Skeletal muscle satellite cell (primary cell): ENCODE measurements at regions not wholly inside any gene's neighbourhood (a gene's known extent, or its start where the extent isn't known, plus 50 kb on each side); places are given as distances from the start of the nearest gene placed in this dataset.

Source experiments
- H3K27me3 ChIP-seq: 2 replicates; pipeline ENCODE4 v1.7.0; 2013; ENCODE audit warnings: low read length; ENCODE audit not compliant: control insufficient read depth, insufficient read depth
- H3K36me3 ChIP-seq: 2 replicates; pipeline ENCODE4 v1.7.0; 2013; ENCODE audit warnings: mild to moderate bottlenecking, control low read depth, low read length; ENCODE audit not compliant: insufficient read depth
- H3K4me1 ChIP-seq: 2 replicates; pipeline ENCODE4 v1.7.0; 2013; ENCODE audit warnings: low read length; ENCODE audit not compliant: control insufficient read depth, insufficient read depth
- H3K4me2 ChIP-seq: 2 replicates; pipeline ENCODE4 v1.7.0; 2013; ENCODE audit warnings: mild to moderate bottlenecking, low read length
- H3K4me3 ChIP-seq: 2 replicates; pipeline ENCODE4 v1.7.0; 2013; ENCODE audit warnings: low read length
- H3K9ac ChIP-seq: 2 replicates; pipeline ENCODE4 v1.7.0; 2013; ENCODE audit warnings: mild to moderate bottlenecking, low read depth, low read length, moderate library complexity
- H3K9me3 ChIP-seq: replicated peaks from 2 replicates; pipeline ENCODE4 v1.7.0; 2013; ENCODE audit warnings: mild to moderate bottlenecking, control low read depth, low read length

GRCh38 chr1:172756024-172756423 is 97.1 kb downstream of the FASLG start:
- Histone ChIP-seq H3K9me3 (no peaks in the 10 kb centered on the region), H3K36me3 (no peaks in the 10 kb centered on the region), H3K27me3 (no peaks in the 10 kb centered on the region), H3K4me2 (no peak overlapping the region), H3K4me1 (peaks cover 4% of the 10 kb centered on the region), H3K9ac (no peak overlapping the region), H3K4me3 (no peak overlapping the region)

- H3K4me1 ChIP-seq = peaks cover 17% of the 10 kb centered on the region
- H3K9ac ChIP-seq = no peak overlapping the region
- H3K4me2 ChIP-seq = no peak overlapping the region
- H3K27me3 ChIP-seq = no peaks in the 10 kb centered on the region
- no peaks in the 10 kb centered on the region for H3K36me3 ChIP-seq
- H3K9me3 ChIP-seq = no peaks in the 10 kb centered on the region
- H3K4me3 ChIP-seq = no peak overlapping the region
These were observed 99.4 kb downstream of the FASLG start for GRCh38 chr1:172758259-172758658.

- Histone ChIP-seq H3K36me3 (no peaks in the 10 kb centered on the region), H3K4me2 (no peak overlapping the region), H3K4me3 (no peak overlapping the region), H3K4me1 (peaks cover 13% of the 10 kb centered on the region), H3K9ac (no peak overlapping the region), H3K27me3 (no peaks in the 10 kb centered on the region), H3K9me3 (no peaks in the 10 kb centered on the region)
These were observed 101.2 kb downstream of the FASLG start for GRCh38 chr1:172760121-172760520.

- Histone ChIP-seq H3K36me3 (no peaks in the 10 kb centered on the region), H3K27me3 (no peaks in the 10 kb centered on the region), H3K4me3 (no peak overlapping the region), H3K9ac (no peak overlapping the region), H3K9me3 (no peaks in the 10 kb centered on the region), H3K4me1 (peaks cover 13% of the 10 kb centered on the region), H3K4me2 (no peak overlapping the region)
These were observed 102.9 kb downstream of the FASLG start for GRCh38 chr1:172761581-172762486.

- Histone ChIP-seq H3K9me3 (no peaks in the 10 kb centered on the region), H3K27me3 (no peaks in the 10 kb centered on the region), H3K4me1 (peaks cover 13% of the 10 kb centered on the region), H3K4me3 (no peak overlapping the region), H3K9ac (no peak overlapping the region), H3K4me2 (no peak overlapping the region), H3K36me3 (no peaks in the 10 kb centered on the region)
These were observed 104.2 kb downstream of the FASLG start for GRCh38 chr1:172763057-172763456.

GRCh38 chr1:172764378-172764777 is 105.5 kb downstream of the FASLG start:
- Histone ChIP-seq H3K4me2 (no peak overlapping the region), H3K27me3 (no peaks in the 10 kb centered on the region), H3K36me3 (no peaks in the 10 kb centered on the region), H3K9ac (no peak overlapping the region), H3K4me3 (no peak overlapping the region), H3K9me3 (no peaks in the 10 kb centered on the region), H3K4me1 (peaks cover 13% of the 10 kb centered on the region)

GRCh38 chr1:172766462-172766861 is 107.6 kb downstream of the FASLG start:
- H3K4me3 ChIP-seq = no peak overlapping the region
- H3K4me1 ChIP-seq = peaks cover 9% of the 10 kb centered on the region
- H3K9ac ChIP-seq = no peak overlapping the region
- no peak overlapping the region for H3K4me2 ChIP-seq
- no peaks in the 10 kb centered on the region for H3K9me3 ChIP-seq
- no peaks in the 10 kb centered on the region for H3K27me3 ChIP-seq
- no peaks in the 10 kb centered on the region for H3K36me3 ChIP-seq

- no peak overlapping the region for H3K4me3 ChIP-seq
- no peaks in the 10 kb centered on the region for H3K36me3 ChIP-seq
These were observed 111.2 kb downstream of the FASLG start for GRCh38 chr1:172770071-172770470.

GRCh38 chr1:172774561-172774960 is 115.7 kb downstream of the FASLG start:
- Histone ChIP-seq H3K27me3 (no peaks in the 10 kb centered on the region), H3K4me1 (peaks cover 9% of the 10 kb centered on the region)

More at GRCh38 chr1:172770071-172770470, 111.2 kb downstream of the FASLG start:
- H3K4me2 ChIP-seq = no peak overlapping the region
- H3K9me3 ChIP-seq = no peaks in the 10 kb centered on the region
- no peaks in the 10 kb centered on the region for H3K4me1 ChIP-seq
- H3K27me3 ChIP-seq = no peaks in the 10 kb centered on the region
- H3K9ac ChIP-seq = no peak overlapping the region

GRCh38 chr1:172775606-172776005 is 116.7 kb downstream of the FASLG start:
- Histone ChIP-seq H3K9ac (no peak overlapping the region), H3K36me3 (no peaks in the 10 kb centered on the region), H3K4me3 (no peak overlapping the region), H3K27me3 (no peaks in the 10 kb centered on the region), H3K4me2 (peak overlapping the region; percentile 35), H3K4me1 (peaks cover 9% of the 10 kb centered on the region), H3K9me3 (no peaks in the 10 kb centered on the region)

More at GRCh38 chr1:172774561-172774960, 115.7 kb downstream of the FASLG start:
- H3K4me3 ChIP-seq = no peak overlapping the region
- no peaks in the 10 kb centered on the region for H3K36me3 ChIP-seq
- H3K9ac ChIP-seq = no peak overlapping the region
- no peaks in the 10 kb centered on the region for H3K9me3 ChIP-seq
- no peak overlapping the region for H3K4me2 ChIP-seq

- H3K4me3 ChIP-seq = no peak overlapping the region
- H3K9ac ChIP-seq = no peak overlapping the region
- no peaks in the 10 kb centered on the region for H3K9me3 ChIP-seq
- peaks cover 9% of the 10 kb centered on the region for H3K4me1 ChIP-seq
- H3K4me2 ChIP-seq = peak overlapping the region; percentile 35
- no peaks in the 10 kb centered on the region for H3K27me3 ChIP-seq
- no peaks in the 10 kb centered on the region for H3K36me3 ChIP-seq
These were observed 117.2 kb downstream of the FASLG start for GRCh38 chr1:172776071-172776470.

- H3K9ac ChIP-seq = no peak overlapping the region
- H3K9me3 ChIP-seq = no peaks in the 10 kb centered on the region
These were observed 118.9 kb downstream of the FASLG start for GRCh38 chr1:172777767-172778166.

More at GRCh38 chr1:172777767-172778166, 118.9 kb downstream of the FASLG start:
- H3K36me3 ChIP-seq = no peaks in the 10 kb centered on the region
- H3K27me3 ChIP-seq = no peaks in the 10 kb centered on the region
- H3K4me2 ChIP-seq = no peak overlapping the region
- H3K4me1 ChIP-seq = peaks cover 9% of the 10 kb centered on the region
- no peak overlapping the region for H3K4me3 ChIP-seq
